GM13977 (cell line): ENCODE measurements at regions not wholly inside any gene's neighbourhood (a gene's known extent, or its start where the extent isn't known, plus 50 kb on each side); places are given as distances from the start of the nearest gene placed in this dataset.
"Not testable (repeated sequence)": the region's sequence is repeated elsewhere in the genome, so short reads cannot be mapped to it uniquely, and the experiment has no call there.

Experiments
- DNase-seq: peaks from one replicate; pipeline ENCODE4 v3.0.0; 2012; ENCODE audit warnings: low spot score
- in situ Hi-C: fragments of 300-500 bp; cut with MboI; formaldehyde crosslinking; loops from one replicate; pipeline ENCODE4 v1.12.0; 2022; ENCODE audit warnings: low sequenced_read_pairs, low pct_unique_long_range_greater_than_20kb, mixed read lengths, inconsistent platforms; ENCODE audit not compliant: unreplicated experiment
- TF ChIP-seq, protein P1 (sequence below): IDR thresholded peaks from 2 replicates; pipeline ENCODE4 v1.5.1; 2012; ENCODE audit warnings: mild to moderate bottlenecking, control low read depth; ENCODE audit not compliant: insufficient read depth; ENCODE audit errors: extremely low read depth, missing control alignments

GRCh38 chr13:107927557-107927956 lies 287.8 kb downstream of the LIG4 start:
- DNase-seq: no peak
- TF ChIP-seq, protein P1, sequence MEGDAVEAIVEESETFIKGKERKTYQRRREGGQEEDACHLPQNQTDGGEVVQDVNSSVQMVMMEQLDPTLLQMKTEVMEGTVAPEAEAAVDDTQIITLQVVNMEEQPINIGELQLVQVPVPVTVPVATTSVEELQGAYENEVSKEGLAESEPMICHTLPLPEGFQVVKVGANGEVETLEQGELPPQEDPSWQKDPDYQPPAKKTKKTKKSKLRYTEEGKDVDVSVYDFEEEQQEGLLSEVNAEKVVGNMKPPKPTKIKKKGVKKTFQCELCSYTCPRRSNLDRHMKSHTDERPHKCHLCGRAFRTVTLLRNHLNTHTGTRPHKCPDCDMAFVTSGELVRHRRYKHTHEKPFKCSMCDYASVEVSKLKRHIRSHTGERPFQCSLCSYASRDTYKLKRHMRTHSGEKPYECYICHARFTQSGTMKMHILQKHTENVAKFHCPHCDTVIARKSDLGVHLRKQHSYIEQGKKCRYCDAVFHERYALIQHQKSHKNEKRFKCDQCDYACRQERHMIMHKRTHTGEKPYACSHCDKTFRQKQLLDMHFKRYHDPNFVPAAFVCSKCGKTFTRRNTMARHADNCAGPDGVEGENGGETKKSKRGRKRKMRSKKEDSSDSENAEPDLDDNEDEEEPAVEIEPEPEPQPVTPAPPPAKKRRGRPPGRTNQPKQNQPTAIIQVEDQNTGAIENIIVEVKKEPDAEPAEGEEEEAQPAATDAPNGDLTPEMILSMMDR: no peak
- in situ Hi-C loops: no loop called here

DNA sequence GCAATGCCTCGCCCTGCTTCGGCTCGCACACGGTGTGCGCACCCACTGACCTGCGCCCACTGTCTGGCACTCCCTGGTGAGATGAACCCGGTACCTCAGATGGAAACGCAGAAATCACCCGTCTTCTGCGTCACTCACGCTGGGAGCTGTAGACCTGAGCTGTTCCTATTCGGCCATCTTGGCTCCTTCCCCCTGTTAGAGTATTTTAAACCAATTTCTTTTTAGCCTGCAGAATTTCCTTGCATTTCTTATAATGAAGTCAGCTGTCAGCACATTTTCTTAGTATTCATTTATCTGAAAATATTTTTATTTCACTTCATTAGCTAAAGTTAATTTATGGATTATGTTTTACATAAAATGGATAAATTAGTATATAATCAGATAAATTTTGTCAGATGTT lies 288.8 kb downstream of the LIG4 start:
- DNase-seq, in situ Hi-C loops: not testable (repeated sequence)

DNA sequence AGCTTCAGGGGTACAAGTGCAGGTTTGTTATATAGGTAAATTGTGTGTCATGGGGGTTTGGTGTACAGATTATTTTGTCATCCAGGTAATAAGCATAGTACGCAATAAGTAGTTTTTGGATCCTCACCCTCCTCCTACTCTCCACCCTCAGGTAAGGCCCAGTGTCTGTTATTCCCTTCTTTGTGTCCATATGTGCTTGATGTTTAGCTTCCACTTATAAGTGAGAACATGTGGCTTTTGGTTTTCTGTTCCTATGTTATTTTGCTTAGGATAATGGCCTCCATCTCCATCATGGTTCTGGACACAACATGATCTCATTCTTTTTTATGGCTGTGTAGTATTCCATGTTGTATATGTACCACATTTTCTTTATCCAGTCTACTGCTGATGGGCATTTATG lies 298.4 kb downstream of the LIG4 start:
- in situ Hi-C loops: not testable (repeated sequence)

DNA sequence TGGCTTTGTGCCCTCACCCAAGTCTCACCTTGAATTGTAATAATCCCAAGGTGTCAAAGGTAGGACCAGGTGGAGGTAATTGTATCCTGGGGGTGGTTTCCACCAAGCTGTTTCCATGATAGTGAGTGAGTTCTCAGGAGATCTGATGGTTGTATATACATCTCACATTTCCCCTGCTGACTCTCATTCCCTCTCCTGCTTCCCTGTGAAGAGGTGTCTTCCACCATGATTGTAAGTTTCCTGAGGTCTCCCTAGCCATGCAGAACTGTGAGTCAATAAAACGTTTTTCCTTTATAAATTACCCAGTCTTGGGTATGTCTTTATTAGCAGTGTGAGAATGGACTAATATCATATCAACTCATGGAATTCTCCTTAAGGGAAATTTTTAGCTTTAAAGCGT lies 302.6 kb downstream of the LIG4 start:
- no peak for DNase-seq
- TF ChIP-seq, protein P1: no peak
- in situ Hi-C loops: no loop called here

More for the DNA sequence above, 298.4 kb downstream of the LIG4 start:
- DNase-seq: not testable (repeated sequence)

- no peak for DNase-seq
- TF ChIP-seq, protein P1: no peak
- in situ Hi-C loops: no loop called here
These were observed 308.1 kb downstream of the LIG4 start for GRCh38 chr13:107907065-107907805.

DNA sequence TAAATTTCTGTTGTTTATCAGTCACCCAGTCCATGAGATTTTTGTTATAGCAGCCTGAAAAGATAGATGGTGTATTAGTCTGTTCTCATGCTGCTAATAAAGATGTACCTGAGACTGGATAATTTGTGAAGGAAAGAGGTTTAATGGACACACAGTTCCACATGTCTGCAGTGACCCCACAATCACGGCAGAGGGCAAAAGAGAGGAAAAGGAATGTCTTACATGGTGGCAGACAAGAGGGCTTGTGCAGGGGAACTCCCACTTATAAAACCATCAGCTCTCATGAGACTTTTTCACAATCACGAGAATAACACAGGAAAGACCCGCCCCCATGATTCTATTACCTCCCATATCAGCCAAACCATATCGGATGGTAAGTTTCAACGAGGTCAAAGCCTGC lies 309.2 kb downstream of the LIG4 start:
- in situ Hi-C loops: no loop called here
- DNase-seq: no peak
- TF ChIP-seq, protein P1: no peak

DNA sequence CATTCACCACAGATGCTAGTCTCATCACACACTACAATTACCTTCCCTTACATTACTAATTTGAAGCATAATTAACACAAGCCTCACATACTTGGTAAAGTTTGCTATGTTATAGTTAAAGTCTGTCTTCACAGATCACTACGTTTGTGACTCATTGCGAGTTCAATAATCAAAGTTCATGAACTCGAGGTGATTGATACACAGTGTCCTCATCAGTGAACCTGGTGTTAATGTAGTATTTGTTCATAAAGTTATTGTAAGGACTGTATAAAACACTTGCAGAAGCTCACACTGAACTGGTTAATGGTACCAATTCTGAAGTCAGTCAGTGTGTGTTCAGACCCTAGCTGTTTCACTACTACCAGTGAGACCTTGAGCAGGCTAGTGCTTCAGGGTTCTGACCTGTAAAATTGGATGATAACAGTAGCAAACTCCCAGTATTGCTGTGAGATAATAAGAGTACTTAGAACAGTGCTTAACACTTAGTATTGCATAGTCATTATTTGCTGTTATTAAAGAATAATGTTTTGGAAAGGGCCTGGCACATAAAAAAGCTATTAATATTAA lies 313.3 kb downstream of the LIG4 start:
- in situ Hi-C loops: no loop called here
- no peak for DNase-seq
- TF ChIP-seq, protein P1: no peak
